K562 (cell line): ENCODE measurements at regions not wholly inside any gene's neighbourhood (a gene's known extent, or its start where the extent isn't known, plus 50 kb on each side); places are given as distances from the start of the nearest gene placed in this dataset.

Source experiments
- BCOR ChIP-seq: fragments of 450-650 bp; IDR thresholded peaks from 2 replicates; pipeline ENCODE4 v1.6.1; 2016
- CC2D1A ChIP-seq: fragments of 450-650 bp; IDR thresholded peaks from 2 replicates; pipeline ENCODE4 v1.6.1; 2017; ENCODE audit warnings: mild to moderate bottlenecking
- CEBPZ ChIP-seq: fragments of 150-350 bp; IDR thresholded peaks from 2 replicates; pipeline ENCODE4 v1.6.1; 2014; ENCODE audit warnings: low read depth, mild to moderate bottlenecking, low read length, borderline replicate concordance
- CREBBP ChIP-seq: IDR thresholded peaks from one replicate; pipeline ENCODE4 v1.6.1; 2012; ENCODE audit warnings: low read depth, mild to moderate bottlenecking, control low read depth, inconsistent platforms, low read length
- SIN3A ChIP-seq, 2 experiments: fragments of 150-350 bp in 1 of 2; IDR thresholded peaks; 2 replicates each; pipeline ENCODE4 v1.6.1; 2011 to 2016; ENCODE audit warnings: borderline replicate concordance in 2 of 2, low read depth in 2 of 2, low read length in 2 of 2, mild to moderate bottlenecking in 2 of 2, moderate library complexity in 2 of 2; ENCODE audit not compliant: control insufficient read depth in 1 of 2
- STAT5B ChIP-seq: fragments of 250-450 bp; sonication (Bioruptor Pico); IDR thresholded peaks from 2 replicates; pipeline ENCODE4 v1.8.0; 2021; ENCODE audit warnings: mild to moderate bottlenecking, inconsistent platforms
- XRCC5 ChIP-seq: fragments of 200-400 bp; formaldehyde crosslinking; IDR thresholded peaks from 2 replicates; pipeline ENCODE4 v1.6.1; 2017; ENCODE audit warnings: low read depth, mild to moderate bottlenecking, low read length
- ZNF408 ChIP-seq: fragments of 250-450 bp; sonication (Bioruptor Pico); IDR thresholded peaks from 2 replicates; pipeline ENCODE4 v1.4.0; 2020; ENCODE audit warnings: low read depth, mild to moderate bottlenecking, moderate library complexity
- ZNF79 ChIP-seq: fragments of 250-450 bp; sonication (Bioruptor Pico); IDR thresholded peaks from 2 replicates; pipeline ENCODE4 v1.4.0; 2020; ENCODE audit warnings: low read depth, mild to moderate bottlenecking, moderate library complexity

- TF ChIP-seq CEBPZ, result no peak
- no peak for TF ChIP-seq ZNF408 (CRISPR knock-in tag)
- no peak for TF ChIP-seq SIN3A (IDR thresholded peaks at IDR 0.05; ENCODE audit: borderline replicate concordance in 2 of 2, control insufficient read depth in 1 of 2, low read depth in 2 of 2, low read length in 2 of 2)
- TF ChIP-seq ZNF79 (CRISPR knock-in tag), result no peak
- no peak for TF ChIP-seq STAT5B (CRISPR knock-in tag)
- no peak for TF ChIP-seq CC2D1A
- no peak for TF ChIP-seq CREBBP
- no peak for TF ChIP-seq BCOR
- TF ChIP-seq XRCC5, result no peak
These were observed 598.8 kb upstream of the BRINP1 start (continued) for GRCh38 chr9:119967867-119968535.
